NCI-H1105 treated with DMSO at 0.1 percent for 48 hours (cell line): ENCODE measurements at regions not wholly inside any gene's neighbourhood (a gene's known extent, or its start where the extent isn't known, plus 50 kb on each side); places are given as distances from the start of the nearest gene placed in this dataset.
"Not testable (repeated sequence)": the region's sequence is repeated elsewhere in the genome, so short reads cannot be mapped to it uniquely, and the experiment has no call there.

Source experiments
- DNase-seq: peaks from one replicate; lab custom pipeline; 2025; lab: John Stamatoyannopoulos, UW

GRCh38 chr2:8314063-8314462, 367.8 kb upstream of the ID2 start:
- no peak for DNase-seq

GRCh38 chr2:8315531-8316165, 366.2 kb upstream of the ID2 start:
- no peak for DNase-seq

- DNase-seq: no peak
Measured at GRCh38 chr2:8316356-8316755, 365.5 kb upstream of the ID2 start.

- DNase-seq: no peak
Measured at GRCh38 chr2:8317418-8317817, 364.4 kb upstream of the ID2 start.

GRCh38 chr2:8319219-8319618, 362.6 kb upstream of the ID2 start:
- no peak for DNase-seq

- DNase-seq: no peak
Measured at GRCh38 chr2:8320311-8321066, 361.4 kb upstream of the ID2 start.

- no peak for DNase-seq
Measured at GRCh38 chr2:8322634-8323033, 359.2 kb upstream of the ID2 start.

- DNase-seq: peak; percentile 59
Measured at GRCh38 chr2:8324164-8324856, 357.5 kb upstream of the ID2 start.

- DNase-seq: no peak
Measured at GRCh38 chr2:8324901-8325300, 357.0 kb upstream of the ID2 start.

- DNase-seq: no peak
Measured at GRCh38 chr2:8327371-8328100, 354.3 kb upstream of the ID2 start.

GRCh38 chr2:8328217-8328616, 353.6 kb upstream of the ID2 start:
- DNase-seq: no peak

GRCh38 chr2:8329660-8330622, 351.9 kb upstream of the ID2 start:
- DNase-seq: no peak

- no peak for DNase-seq
Measured at GRCh38 chr2:8331068-8331467, 350.8 kb upstream of the ID2 start.

- no peak for DNase-seq
Measured at GRCh38 chr2:8332646-8333045, 349.2 kb upstream of the ID2 start.

GRCh38 chr2:8333177-8333831, 348.6 kb upstream of the ID2 start:
- no peak for DNase-seq

- DNase-seq: not testable (repeated sequence)
Measured at GRCh38 chr2:8333832-8334187, 348.0 kb upstream of the ID2 start.

- no peak for DNase-seq
Measured at GRCh38 chr2:8334866-8335325, 347.0 kb upstream of the ID2 start.

GRCh38 chr2:8335801-8336200, 346.1 kb upstream of the ID2 start:
- DNase-seq: no peak

- no peak for DNase-seq
Measured at GRCh38 chr2:8337321-8337720, 344.5 kb upstream of the ID2 start.

- DNase-seq: no peak
Measured at GRCh38 chr2:8342407-8342806, 339.4 kb upstream of the ID2 start.

- no peak for DNase-seq
Measured at GRCh38 chr2:8343031-8343430, 338.8 kb upstream of the ID2 start.
